ENCODE measurements at regions not wholly inside any gene's neighbourhood (a gene's known extent, or its start where the extent isn't known, plus 50 kb on each side); places are given as distances from the start of the nearest gene placed in this dataset.

- Histone ChIP-seq H3K4me3 (no peak overlapping the region), H3K9me3 (peaks cover 27% of the 10 kb centered on the region), H3K36me3 (ENCODE audit: low read depth) (no peaks in the 10 kb centered on the region), H3K4me1 (ENCODE audit: low read depth) (no peaks in the 10 kb centered on the region)
- intact Hi-C loops (cut with DNase I, micrococcal nuclease), result no loop called here
- DNase-seq (no peak), ATAC-seq (no peak)
- TF ChIP-seq, protein P1, sequence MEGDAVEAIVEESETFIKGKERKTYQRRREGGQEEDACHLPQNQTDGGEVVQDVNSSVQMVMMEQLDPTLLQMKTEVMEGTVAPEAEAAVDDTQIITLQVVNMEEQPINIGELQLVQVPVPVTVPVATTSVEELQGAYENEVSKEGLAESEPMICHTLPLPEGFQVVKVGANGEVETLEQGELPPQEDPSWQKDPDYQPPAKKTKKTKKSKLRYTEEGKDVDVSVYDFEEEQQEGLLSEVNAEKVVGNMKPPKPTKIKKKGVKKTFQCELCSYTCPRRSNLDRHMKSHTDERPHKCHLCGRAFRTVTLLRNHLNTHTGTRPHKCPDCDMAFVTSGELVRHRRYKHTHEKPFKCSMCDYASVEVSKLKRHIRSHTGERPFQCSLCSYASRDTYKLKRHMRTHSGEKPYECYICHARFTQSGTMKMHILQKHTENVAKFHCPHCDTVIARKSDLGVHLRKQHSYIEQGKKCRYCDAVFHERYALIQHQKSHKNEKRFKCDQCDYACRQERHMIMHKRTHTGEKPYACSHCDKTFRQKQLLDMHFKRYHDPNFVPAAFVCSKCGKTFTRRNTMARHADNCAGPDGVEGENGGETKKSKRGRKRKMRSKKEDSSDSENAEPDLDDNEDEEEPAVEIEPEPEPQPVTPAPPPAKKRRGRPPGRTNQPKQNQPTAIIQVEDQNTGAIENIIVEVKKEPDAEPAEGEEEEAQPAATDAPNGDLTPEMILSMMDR (IDR thresholded peaks at IDR 0.05), result no peak
Observed at GRCh38 chr3:104275199-104275598, 1091.5 kb upstream of the ALCAM start.

DNA sequence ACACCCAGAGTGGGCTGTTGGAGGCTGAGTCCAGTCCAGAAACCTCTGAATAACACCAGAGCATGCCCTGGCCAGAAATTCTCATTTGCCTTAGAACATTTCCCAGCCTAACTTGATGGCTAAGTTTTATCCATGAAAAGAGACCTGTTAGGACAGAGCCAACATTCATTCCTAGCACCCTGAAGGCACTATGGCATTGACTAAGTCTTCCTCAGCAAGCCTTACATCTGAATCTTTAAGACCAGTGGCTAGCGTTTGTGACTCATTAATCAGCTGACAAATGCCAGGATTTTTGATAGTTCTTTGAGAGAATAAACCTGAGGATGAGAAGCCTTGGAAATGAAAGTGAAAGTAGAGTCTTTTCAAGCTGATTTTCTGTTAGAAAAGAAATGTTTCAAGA, 1087.1 kb upstream of the ALCAM start:
- Histone ChIP-seq H3K36me3 (ENCODE audit: low read depth) (no peaks in the 10 kb centered on the region), H3K4me3 (no peak overlapping the region), H3K4me1 (ENCODE audit: low read depth) (no peaks in the 10 kb centered on the region), H3K9me3 (peaks cover 50% of the 10 kb centered on the region)
- DNase-seq (no peak), ATAC-seq (no peak)
- intact Hi-C loops (cut with DNase I, micrococcal nuclease), result no loop called here
- TF ChIP-seq, protein P1 (IDR thresholded peaks at IDR 0.05), result no peak

- H3K4me1 ChIP-seq (ENCODE audit: low read depth), result no peaks in the 10 kb centered on the region
- no peak for DNase-seq
- intact Hi-C loops (cut with DNase I, micrococcal nuclease), result no loop called here
- peaks cover 38% of the 10 kb centered on the region for H3K9me3 ChIP-seq
- TF ChIP-seq, protein P1 (IDR thresholded peaks at IDR 0.05), result no peak
- ATAC-seq, result no peak
- no peaks in the 10 kb centered on the region for H3K36me3 ChIP-seq (ENCODE audit: low read depth)
- no peak overlapping the region for H3K4me3 ChIP-seq
Observed at GRCh38 chr3:104281713-104282112, 1085.0 kb upstream of the ALCAM start.

DNA sequence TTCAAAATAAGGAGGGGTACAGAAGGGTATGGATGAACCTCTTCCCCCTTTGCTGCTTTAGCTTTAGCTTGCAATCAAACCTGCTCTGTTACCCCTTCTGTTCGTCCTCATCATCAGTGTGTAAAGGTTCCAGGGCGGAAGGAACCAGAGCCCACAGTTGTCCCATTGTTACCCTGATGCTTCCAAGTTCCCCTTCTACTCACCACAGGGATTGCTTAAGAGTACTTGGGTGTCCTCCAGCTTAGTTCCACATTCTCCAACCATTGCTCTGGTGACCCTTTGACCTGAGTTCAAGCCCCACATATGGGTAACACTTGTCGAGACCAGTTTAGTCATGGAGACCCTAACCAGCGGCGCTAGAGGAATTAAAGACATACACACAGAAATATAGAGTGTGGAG, 1080.1 kb upstream of the ALCAM start:
- DNase-seq, result no peak
- Histone ChIP-seq H3K36me3 (ENCODE audit: low read depth) (no peaks in the 10 kb centered on the region), H3K9me3 (peaks cover 32% of the 10 kb centered on the region), H3K4me1 (ENCODE audit: low read depth) (no peaks in the 10 kb centered on the region), H3K4me3 (no peak overlapping the region)
- intact Hi-C loops (cut with DNase I, micrococcal nuclease), result no loop called here
- TF ChIP-seq, protein P1 (IDR thresholded peaks at IDR 0.05), result no peak
- ATAC-seq, result no peak

GRCh38 chr3:104291437-104291851, 1075.3 kb upstream of the ALCAM start:
- intact Hi-C loops (cut with DNase I, micrococcal nuclease), result no loop called here
- H3K9me3 ChIP-seq, result peaks cover 13% of the 10 kb centered on the region
- no peak overlapping the region for H3K4me3 ChIP-seq
- TF ChIP-seq, protein P1 (IDR thresholded peaks at IDR 0.05), result no peak
- H3K36me3 ChIP-seq (ENCODE audit: low read depth), result no peaks in the 10 kb centered on the region
- no peak for ATAC-seq
- H3K4me1 ChIP-seq (ENCODE audit: low read depth), result no peaks in the 10 kb centered on the region
- no peak for DNase-seq

DNA sequence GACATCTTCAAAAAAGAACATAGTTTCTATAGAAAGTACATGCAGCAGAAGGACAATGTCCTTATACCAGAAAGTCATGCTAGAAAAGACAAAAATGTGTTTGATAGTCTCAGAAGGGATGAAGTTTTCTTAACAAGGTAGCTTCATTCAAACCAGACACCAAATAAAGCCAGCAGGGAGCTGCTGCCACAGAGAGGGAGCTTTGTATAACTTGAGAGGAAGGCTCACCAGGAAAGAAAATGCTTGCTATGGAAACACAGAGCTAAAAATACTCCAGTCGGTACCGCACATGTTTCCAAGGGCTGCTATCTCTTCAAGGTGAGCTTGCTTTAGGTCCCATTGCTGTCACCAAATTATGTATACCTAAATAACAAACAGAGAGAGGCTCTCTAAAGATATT, 1074.8 kb upstream of the ALCAM start:
- intact Hi-C loops (cut with DNase I, micrococcal nuclease), result no loop called here
- Histone ChIP-seq H3K4me1 (ENCODE audit: low read depth) (no peaks in the 10 kb centered on the region), H3K36me3 (ENCODE audit: low read depth) (no peaks in the 10 kb centered on the region), H3K9me3 (peaks cover 9% of the 10 kb centered on the region), H3K4me3 (no peak overlapping the region)
- DNase-seq (no peak), ATAC-seq (no peak)
- TF ChIP-seq, protein P1 (IDR thresholded peaks at IDR 0.05), result no peak
